OCI-LY1 (cell line): ENCODE measurements at regions not wholly inside any gene's neighbourhood (a gene's known extent, or its start where the extent isn't known, plus 50 kb on each side); places are given as distances from the start of the nearest gene placed in this dataset.

Source experiments
- H2AFZ ChIP-seq: fragments of 200-600 bp; sonication (generic), shearing (Covaris generic); 2 replicates; pipeline ENCODE4 v1.6.0; 2014; ENCODE audit warnings: antibody characterized with exemption, mild to moderate bottlenecking, low read length
- H3F3A ChIP-seq: fragments of 200-600 bp; sonication (generic), shearing (Covaris generic); 2 replicates; pipeline ENCODE4 v1.6.0; 2014; ENCODE audit warnings: mild to moderate bottlenecking, antibody characterized with exemption, low read length, moderate library complexity; ENCODE audit not compliant: insufficient read depth
- H3K27ac ChIP-seq: fragments of 200-600 bp; sonication (generic); 2 replicates; pipeline ENCODE4 v1.5.1; 2014; ENCODE audit warnings: low read length, mixed run types, mild to moderate bottlenecking, low read depth; ENCODE audit not compliant: poor library complexity, severe bottlenecking
- H3K27me3 ChIP-seq: fragments of 200-600 bp; sonication (generic); 2 replicates; pipeline ENCODE4 v1.6.0; 2014; ENCODE audit warnings: antibody characterized with exemption, mild to moderate bottlenecking, low read length, moderate library complexity; ENCODE audit not compliant: insufficient read depth
- H3K36me3 ChIP-seq: fragments of 200-600 bp; sonication (generic); 2 replicates; pipeline ENCODE4 v1.6.1; 2014; ENCODE audit warnings: mild to moderate bottlenecking, antibody characterized with exemption, low read length, moderate library complexity, mixed read lengths; ENCODE audit not compliant: insufficient read depth
- H3K4me1 ChIP-seq: fragments of 200-600 bp; sonication (generic); 2 replicates; pipeline ENCODE4 v1.5.1; 2014; ENCODE audit warnings: mild to moderate bottlenecking, low read length, moderate library complexity; ENCODE audit not compliant: insufficient read depth, severe bottlenecking
- H3K4me2 ChIP-seq: fragments of 200-600 bp; sonication (generic), shearing (Covaris generic); 2 replicates; pipeline ENCODE4 v1.6.1; 2014; ENCODE audit warnings: low read length
- H3K4me3 ChIP-seq: fragments of 200-600 bp; sonication (generic); 2 replicates; pipeline ENCODE4 v1.5.1; 2014; ENCODE audit warnings: low read length, low read depth, mild to moderate bottlenecking, mixed read lengths; ENCODE audit not compliant: poor library complexity, severe bottlenecking
- H3K79me2 ChIP-seq: fragments of 200-600 bp; shearing (Covaris generic); 2 replicates; pipeline ENCODE4 v1.6.1; 2016; ENCODE audit warnings: mixed run types, low read length, mixed read lengths; ENCODE audit not compliant: insufficient read depth
- H3K9ac ChIP-seq: fragments of 200-600 bp; sonication (generic), shearing (Covaris generic); 2 replicates; pipeline ENCODE4 v1.6.1; 2014; ENCODE audit warnings: mild to moderate bottlenecking, low read length, mixed read lengths
- H3K9me2 ChIP-seq: fragments of 200-600 bp; sonication (generic), shearing (Covaris generic); 2 replicates; pipeline ENCODE4 v1.6.1; 2014; ENCODE audit warnings: low read depth, mild to moderate bottlenecking, low read length, mixed read lengths
- H3K9me3 ChIP-seq: fragments of 200-600 bp; shearing (Covaris generic); 2 replicates; pipeline ENCODE4 v1.6.1; 2014; ENCODE audit warnings: low read length, mixed read lengths
- H4K20me1 ChIP-seq: fragments of 200-600 bp; sonication (generic), shearing (Covaris generic); 2 replicates; pipeline ENCODE4 v1.6.0; 2016; ENCODE audit warnings: mild to moderate bottlenecking, low read length; ENCODE audit not compliant: insufficient read depth
- EZH2 ChIP-seq: fragments of 200-600 bp; sonication (generic), shearing (Covaris generic); IDR thresholded peaks from 2 replicates; pipeline ENCODE4 v1.8.0; 2017; ENCODE audit warnings: borderline replicate concordance, mixed run types, mild to moderate bottlenecking, antibody characterized with exemption, low read length, moderate library complexity, mixed read lengths
- TF ChIP-seq, protein P1 (sequence below): fragments of 200-600 bp; sonication (generic), shearing (Covaris generic); IDR thresholded peaks from 2 replicates; pipeline ENCODE4 v1.5.1; 2017; ENCODE audit warnings: mild to moderate bottlenecking, antibody characterized with exemption, low read length, moderate library complexity, mixed read lengths

DNA sequence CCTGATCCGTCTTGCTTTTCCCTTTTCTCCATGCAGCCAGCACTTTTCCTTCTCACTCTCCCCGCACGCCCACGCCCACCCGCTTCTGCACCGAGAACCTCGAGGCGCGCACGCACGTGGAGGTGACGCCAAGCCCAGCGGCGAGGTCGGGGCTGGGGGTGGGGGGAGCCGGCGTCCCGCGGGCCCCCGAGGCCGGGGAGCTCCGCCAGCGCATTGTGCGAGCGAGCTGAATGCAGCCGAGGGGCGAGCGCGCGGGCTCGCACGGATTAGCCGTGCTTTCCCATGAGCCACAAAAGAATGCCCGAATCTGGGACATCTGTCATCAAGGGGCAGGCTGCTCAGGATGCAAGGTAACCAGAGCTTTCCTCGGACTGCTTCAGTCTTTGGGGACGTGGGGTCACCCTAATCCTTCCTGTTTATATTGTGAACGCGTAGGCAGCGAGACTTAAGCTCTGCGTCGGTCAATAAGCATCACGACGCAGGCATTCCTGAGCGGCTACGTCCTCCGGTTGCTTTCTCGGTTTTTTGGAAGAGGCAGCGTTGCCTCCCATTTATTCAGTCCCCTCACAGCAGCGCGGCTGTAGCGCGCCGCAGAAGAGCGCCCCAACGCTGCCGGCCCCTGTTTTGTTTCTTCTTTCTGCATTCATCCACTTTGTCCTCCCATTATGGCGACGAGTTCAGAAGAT is 67.3 kb upstream of the AKT3 start:
- TF ChIP-seq EZH2: no peak
- TF ChIP-seq, protein P1, sequence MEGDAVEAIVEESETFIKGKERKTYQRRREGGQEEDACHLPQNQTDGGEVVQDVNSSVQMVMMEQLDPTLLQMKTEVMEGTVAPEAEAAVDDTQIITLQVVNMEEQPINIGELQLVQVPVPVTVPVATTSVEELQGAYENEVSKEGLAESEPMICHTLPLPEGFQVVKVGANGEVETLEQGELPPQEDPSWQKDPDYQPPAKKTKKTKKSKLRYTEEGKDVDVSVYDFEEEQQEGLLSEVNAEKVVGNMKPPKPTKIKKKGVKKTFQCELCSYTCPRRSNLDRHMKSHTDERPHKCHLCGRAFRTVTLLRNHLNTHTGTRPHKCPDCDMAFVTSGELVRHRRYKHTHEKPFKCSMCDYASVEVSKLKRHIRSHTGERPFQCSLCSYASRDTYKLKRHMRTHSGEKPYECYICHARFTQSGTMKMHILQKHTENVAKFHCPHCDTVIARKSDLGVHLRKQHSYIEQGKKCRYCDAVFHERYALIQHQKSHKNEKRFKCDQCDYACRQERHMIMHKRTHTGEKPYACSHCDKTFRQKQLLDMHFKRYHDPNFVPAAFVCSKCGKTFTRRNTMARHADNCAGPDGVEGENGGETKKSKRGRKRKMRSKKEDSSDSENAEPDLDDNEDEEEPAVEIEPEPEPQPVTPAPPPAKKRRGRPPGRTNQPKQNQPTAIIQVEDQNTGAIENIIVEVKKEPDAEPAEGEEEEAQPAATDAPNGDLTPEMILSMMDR: no peak
- H3K27ac ChIP-seq: no peak overlapping the region
- no peak overlapping the region for H3K9ac ChIP-seq
- no peaks in the 10 kb centered on the region for H3K36me3 ChIP-seq
- H3F3A ChIP-seq: no peaks in the 10 kb centered on the region
- H3K9me3 ChIP-seq: no peaks in the 10 kb centered on the region
- H3K79me2 ChIP-seq: no peaks in the 10 kb centered on the region
- no peak overlapping the region for H2AFZ ChIP-seq
- no peak overlapping the region for H3K4me3 ChIP-seq
- no peaks in the 10 kb centered on the region for H3K4me1 ChIP-seq
- no peaks in the 10 kb centered on the region for H3K27me3 ChIP-seq
- H3K4me2 ChIP-seq: no peak overlapping the region
- no peaks in the 10 kb centered on the region for H4K20me1 ChIP-seq
- H3K9me2 ChIP-seq: no peaks in the 10 kb centered on the region

DNA sequence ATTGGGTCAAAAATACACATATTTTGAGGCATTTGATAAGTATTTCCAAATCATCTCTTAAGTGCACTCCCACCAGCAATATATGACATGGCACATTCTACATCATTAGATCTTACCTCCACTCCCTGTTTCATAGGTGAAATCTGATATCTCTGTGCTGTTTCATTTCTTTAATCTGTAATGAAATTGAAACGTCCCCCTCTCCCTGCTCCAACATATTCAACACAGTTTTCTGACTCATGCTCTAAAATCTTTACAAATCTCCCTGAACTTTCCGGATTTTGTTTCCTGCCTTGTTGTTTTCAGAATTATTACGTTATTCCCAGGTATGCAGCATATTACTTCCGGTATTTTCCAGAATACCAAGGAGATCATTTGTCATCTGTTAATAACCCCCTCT is 66.1 kb upstream of the AKT3 start:
- H3K4me2 ChIP-seq: no peak overlapping the region
- no peak overlapping the region for H3K4me3 ChIP-seq
- no peak overlapping the region for H3K27ac ChIP-seq
- H4K20me1 ChIP-seq: no peaks in the 10 kb centered on the region
- TF ChIP-seq, protein P1: no peak
- TF ChIP-seq EZH2: no peak
- H3K9me2 ChIP-seq: no peaks in the 10 kb centered on the region
- H2AFZ ChIP-seq: no peak overlapping the region
- no peaks in the 10 kb centered on the region for H3K4me1 ChIP-seq
- no peak overlapping the region for H3K9ac ChIP-seq
- no peaks in the 10 kb centered on the region for H3K36me3 ChIP-seq
- no peaks in the 10 kb centered on the region for H3K79me2 ChIP-seq
- H3K9me3 ChIP-seq: no peaks in the 10 kb centered on the region
- H3K27me3 ChIP-seq: no peaks in the 10 kb centered on the region
- no peaks in the 10 kb centered on the region for H3F3A ChIP-seq

DNA sequence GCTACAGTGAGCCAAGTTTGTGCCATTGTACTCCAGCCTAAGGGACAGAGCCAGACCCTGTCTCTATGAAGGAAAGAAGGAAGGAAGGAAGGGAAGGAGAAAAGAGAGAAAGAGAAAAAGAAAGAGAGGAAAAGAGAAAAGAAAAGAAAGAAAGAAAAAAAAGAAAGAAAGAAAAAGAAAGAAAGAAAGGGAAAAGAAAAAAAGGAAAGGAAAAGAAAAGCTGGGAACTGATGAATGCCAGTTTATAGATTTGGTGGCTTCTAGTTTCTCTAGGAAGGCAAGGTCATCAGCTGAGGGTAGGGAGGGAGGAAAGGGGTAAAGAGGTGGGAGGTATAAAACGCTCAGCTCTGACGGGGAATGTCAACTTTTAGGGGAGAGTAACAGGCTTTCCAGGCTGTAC is 62.3 kb upstream of the AKT3 start:
- Histone ChIP-seq H3K4me1 (no peaks in the 10 kb centered on the region), H3F3A (no peaks in the 10 kb centered on the region), H3K4me2 (no peak overlapping the region), H3K36me3 (no peaks in the 10 kb centered on the region), H3K27me3 (no peaks in the 10 kb centered on the region), H3K9me3 (no peaks in the 10 kb centered on the region), H3K27ac (no peak overlapping the region), H2AFZ (no peak overlapping the region), H3K9ac (no peak overlapping the region), H3K4me3 (no peak overlapping the region), H4K20me1 (no peaks in the 10 kb centered on the region), H3K9me2 (no peaks in the 10 kb centered on the region), H3K79me2 (no peaks in the 10 kb centered on the region)
- TF ChIP-seq, protein P1: no peak
- TF ChIP-seq EZH2: no peak
